ENCODE measurements at regions not wholly inside any gene's neighbourhood (a gene's known extent, or its start where the extent isn't known, plus 50 kb on each side); places are given as distances from the start of the nearest gene placed in this dataset.

DNA sequence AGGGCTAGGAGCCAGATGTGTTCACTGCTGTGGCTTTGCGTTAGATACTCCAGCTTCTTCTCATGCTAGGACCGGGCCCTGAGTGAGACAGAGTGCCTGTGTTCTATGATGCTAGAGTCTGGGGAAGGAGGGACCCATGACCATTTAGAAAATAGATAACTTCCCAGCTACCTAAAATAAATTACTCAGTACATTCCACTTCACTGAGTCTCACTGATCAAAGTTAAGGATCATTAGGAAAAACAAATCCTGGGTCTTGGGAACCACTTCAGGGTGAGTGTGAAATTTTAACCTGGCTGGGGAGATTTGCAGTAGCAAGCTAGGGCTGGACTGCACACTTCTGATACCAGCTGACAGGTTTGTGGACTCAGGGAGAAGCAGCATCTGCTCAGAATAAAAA lies 138.1 kb downstream of the EMX2 start (continued):
- TF ChIP-seq, protein P1, sequence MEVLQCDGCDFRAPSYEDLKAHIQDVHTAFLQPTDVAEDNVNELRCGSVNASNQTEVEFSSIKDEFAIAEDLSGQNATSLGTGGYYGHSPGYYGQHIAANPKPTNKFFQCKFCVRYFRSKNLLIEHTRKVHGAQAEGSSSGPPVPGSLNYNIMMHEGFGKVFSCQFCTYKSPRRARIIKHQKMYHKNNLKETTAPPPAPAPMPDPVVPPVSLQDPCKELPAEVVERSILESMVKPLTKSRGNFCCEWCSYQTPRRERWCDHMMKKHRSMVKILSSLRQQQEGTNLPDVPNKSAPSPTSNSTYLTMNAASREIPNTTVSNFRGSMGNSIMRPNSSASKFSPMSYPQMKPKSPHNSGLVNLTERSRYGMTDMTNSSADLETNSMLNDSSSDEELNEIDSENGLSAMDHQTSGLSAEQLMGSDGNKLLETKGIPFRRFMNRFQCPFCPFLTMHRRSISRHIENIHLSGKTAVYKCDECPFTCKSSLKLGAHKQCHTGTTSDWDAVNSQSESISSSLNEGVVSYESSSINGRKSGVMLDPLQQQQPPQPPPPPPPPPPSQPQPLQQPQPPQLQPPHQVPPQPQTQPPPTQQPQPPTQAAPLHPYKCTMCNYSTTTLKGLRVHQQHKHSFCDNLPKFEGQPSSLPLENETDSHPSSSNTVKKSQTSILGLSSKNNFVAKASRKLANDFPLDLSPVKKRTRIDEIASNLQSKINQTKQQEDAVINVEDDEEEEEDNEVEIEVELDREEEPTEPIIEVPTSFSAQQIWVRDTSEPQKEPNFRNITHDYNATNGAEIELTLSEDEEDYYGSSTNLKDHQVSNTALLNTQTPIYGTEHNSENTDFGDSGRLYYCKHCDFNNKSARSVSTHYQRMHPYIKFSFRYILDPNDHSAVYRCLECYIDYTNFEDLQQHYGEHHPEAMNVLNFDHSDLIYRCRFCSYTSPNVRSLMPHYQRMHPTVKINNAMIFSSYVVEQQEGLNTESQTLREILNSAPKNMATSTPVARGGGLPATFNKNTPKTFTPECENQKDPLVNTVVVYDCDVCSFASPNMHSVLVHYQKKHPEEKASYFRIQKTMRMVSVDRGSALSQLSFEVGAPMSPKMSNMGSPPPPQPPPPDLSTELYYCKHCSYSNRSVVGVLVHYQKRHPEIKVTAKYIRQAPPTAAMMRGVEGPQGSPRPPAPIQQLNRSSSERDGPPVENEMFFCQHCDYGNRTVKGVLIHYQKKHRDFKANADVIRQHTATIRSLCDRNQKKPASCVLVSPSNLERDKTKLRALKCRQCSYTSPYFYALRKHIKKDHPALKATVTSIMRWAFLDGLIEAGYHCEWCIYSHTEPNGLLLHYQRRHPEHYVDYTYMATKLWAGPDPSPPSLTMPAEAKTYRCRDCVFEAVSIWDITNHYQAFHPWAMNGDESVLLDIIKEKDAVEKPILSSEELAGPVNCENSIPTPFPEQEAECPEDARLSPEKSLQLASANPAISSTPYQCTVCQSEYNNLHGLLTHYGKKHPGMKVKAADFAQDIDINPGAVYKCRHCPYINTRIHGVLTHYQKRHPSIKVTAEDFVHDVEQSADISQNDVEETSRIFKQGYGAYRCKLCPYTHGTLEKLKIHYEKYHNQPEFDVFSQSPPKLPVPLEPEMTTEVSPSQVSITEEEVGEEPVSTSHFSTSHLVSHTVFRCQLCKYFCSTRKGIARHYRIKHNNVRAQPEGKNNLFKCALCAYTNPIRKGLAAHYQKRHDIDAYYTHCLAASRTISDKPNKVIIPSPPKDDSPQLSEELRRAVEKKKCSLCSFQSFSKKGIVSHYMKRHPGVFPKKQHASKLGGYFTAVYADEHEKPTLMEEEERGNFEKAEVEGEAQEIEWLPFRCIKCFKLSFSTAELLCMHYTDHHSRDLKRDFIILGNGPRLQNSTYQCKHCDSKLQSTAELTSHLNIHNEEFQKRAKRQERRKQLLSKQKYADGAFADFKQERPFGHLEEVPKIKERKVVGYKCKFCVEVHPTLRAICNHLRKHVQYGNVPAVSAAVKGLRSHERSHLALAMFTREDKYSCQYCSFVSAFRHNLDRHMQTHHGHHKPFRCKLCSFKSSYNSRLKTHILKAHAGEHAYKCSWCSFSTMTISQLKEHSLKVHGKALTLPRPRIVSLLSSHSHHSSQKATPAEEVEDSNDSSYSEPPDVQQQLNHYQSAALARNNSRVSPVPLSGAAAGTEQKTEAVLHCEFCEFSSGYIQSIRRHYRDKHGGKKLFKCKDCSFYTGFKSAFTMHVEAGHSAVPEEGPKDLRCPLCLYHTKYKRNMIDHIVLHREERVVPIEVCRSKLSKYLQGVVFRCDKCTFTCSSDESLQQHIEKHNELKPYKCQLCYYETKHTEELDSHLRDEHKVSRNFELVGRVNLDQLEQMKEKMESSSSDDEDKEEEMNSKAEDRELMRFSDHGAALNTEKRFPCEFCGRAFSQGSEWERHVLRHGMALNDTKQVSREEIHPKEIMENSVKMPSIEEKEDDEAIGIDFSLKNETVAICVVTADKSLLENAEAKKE (CRISPR knock-in tag; IDR thresholded peaks at IDR 0.05): no peak
- TF ChIP-seq POLR2AphosphoS5 (IDR thresholded peaks at IDR 0.05; ENCODE audit: low read depth): no peak
- TF ChIP-seq ETS1 (IDR thresholded peaks at IDR 0.05): no peak
- no peak for TF ChIP-seq JUNB (IDR thresholded peaks at IDR 0.05; ENCODE audit: unreplicated experiment)
- TF ChIP-seq ZNF331 (CRISPR knock-in tag; IDR thresholded peaks at IDR 0.05; ENCODE audit: low read depth): no peak
- TF ChIP-seq, protein P2, sequence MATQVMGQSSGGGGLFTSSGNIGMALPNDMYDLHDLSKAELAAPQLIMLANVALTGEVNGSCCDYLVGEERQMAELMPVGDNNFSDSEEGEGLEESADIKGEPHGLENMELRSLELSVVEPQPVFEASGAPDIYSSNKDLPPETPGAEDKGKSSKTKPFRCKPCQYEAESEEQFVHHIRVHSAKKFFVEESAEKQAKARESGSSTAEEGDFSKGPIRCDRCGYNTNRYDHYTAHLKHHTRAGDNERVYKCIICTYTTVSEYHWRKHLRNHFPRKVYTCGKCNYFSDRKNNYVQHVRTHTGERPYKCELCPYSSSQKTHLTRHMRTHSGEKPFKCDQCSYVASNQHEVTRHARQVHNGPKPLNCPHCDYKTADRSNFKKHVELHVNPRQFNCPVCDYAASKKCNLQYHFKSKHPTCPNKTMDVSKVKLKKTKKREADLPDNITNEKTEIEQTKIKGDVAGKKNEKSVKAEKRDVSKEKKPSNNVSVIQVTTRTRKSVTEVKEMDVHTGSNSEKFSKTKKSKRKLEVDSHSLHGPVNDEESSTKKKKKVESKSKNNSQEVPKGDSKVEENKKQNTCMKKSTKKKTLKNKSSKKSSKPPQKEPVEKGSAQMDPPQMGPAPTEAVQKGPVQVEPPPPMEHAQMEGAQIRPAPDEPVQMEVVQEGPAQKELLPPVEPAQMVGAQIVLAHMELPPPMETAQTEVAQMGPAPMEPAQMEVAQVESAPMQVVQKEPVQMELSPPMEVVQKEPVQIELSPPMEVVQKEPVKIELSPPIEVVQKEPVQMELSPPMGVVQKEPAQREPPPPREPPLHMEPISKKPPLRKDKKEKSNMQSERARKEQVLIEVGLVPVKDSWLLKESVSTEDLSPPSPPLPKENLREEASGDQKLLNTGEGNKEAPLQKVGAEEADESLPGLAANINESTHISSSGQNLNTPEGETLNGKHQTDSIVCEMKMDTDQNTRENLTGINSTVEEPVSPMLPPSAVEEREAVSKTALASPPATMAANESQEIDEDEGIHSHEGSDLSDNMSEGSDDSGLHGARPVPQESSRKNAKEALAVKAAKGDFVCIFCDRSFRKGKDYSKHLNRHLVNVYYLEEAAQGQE (IDR thresholded peaks at IDR 0.05; ENCODE audit: unreplicated experiment): no peak

Data from GM23338 (cell line).